GM18511 (cell line): ENCODE measurements at regions not wholly inside any gene's neighbourhood (a gene's known extent, or its start where the extent isn't known, plus 50 kb on each side); places are given as distances from the start of the nearest gene placed in this dataset.

Source experiments
- ATAC-seq: cut with Tn5 transposase; IDR thresholded peaks from one replicate; pipeline ENCODE4 v1.9.1; 2021; ENCODE audit warnings: mild to moderate bottlenecking, moderate library complexity; ENCODE audit not compliant: unreplicated experiment

- no peak for ATAC-seq
Observed at GRCh38 chr11:130638033-130638432, 189.6 kb downstream of the ADAMTS15 start.

GRCh38 chr11:130638624-130639023 is 190.2 kb downstream of the ADAMTS15 start:
- ATAC-seq, result no peak

DNA sequence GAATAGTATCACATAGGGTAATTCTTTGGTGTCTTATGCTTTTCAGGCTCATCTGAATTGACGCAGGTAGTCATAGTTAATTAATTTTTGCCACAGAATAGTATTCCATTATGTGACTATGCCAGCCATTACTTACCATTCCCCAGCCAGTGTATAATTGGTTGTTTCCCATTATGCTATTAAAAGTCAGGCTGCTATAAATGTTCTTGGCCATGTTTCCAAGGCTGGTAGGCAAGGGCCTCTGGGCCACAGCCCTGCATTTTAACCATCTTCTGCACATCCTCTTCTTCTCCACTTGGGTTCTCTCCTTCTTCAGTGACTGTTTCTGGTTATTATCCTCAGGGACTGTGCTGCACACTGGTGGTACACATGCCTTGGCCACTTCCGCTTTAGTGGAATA is 190.9 kb downstream of the ADAMTS15 start:
- no peak for ATAC-seq

GRCh38 chr11:130640526-130640925 is 192.1 kb downstream of the ADAMTS15 start:
- no peak for ATAC-seq

GRCh38 chr11:130641876-130642275 is 193.4 kb downstream of the ADAMTS15 start:
- ATAC-seq, result no peak

DNA sequence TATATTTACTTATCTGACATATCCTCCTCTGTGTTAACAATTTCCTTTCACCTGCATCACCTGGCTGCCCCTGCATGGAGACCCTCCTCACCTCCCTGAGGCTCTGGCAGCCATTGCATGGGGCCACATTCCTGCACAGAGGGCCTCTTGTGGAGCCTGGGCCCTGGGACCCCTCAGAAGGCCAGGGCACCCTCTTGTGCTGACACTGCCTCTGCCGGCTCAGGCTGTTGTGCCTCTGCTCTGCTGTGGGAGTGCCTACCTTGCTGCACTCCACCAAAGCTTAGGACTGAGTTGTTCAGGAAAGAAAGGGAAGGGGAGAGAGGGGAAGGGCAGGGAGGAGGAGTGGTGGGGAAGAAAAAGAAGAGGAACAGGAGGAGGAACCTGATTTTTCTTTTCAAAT is 194.5 kb downstream of the ADAMTS15 start:
- ATAC-seq, result no peak

- no peak for ATAC-seq
Observed at GRCh38 chr11:130644187-130644586, 195.7 kb downstream of the ADAMTS15 start.

- no peak for ATAC-seq
Observed at GRCh38 chr11:130645164-130645842, 196.9 kb downstream of the ADAMTS15 start.

DNA sequence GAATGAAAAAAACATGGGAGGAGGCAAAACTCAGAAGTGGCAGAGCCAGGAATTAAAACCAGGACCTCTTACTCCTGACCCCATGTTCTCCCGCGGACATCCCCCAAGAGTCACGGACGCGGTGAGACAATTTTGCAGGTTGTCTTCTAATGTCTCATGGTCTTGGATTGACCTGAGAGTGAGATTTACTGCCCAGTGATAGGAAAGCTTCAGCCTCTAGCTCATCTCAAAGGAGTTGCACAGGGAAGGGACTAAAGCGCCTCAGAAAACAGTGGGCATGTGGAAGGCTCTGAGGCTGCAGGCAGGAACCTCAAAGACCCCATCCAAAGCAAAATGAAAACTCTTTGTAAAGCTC is 197.4 kb downstream of the ADAMTS15 start:
- ATAC-seq, result no peak

DNA sequence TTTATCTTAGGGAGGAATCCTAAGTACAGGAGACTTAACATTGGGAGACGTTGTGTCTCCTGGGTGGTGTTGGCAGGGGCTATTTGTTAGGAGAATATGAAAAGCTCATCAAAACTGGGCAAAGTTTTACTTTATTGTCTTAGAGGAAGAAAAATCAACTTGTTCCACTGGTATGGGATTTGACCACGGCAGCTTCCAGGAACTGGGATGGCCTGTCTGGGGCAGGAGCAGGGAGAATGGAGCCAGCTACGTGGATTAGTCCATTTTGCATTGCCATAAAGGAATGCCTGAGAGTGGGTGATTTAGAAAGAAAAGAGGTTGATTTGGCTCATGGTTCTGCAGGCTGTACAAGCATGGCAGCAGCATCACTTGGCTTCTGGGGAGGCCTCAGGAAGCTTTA is 198.4 kb downstream of the ADAMTS15 start:
- no peak for ATAC-seq

DNA sequence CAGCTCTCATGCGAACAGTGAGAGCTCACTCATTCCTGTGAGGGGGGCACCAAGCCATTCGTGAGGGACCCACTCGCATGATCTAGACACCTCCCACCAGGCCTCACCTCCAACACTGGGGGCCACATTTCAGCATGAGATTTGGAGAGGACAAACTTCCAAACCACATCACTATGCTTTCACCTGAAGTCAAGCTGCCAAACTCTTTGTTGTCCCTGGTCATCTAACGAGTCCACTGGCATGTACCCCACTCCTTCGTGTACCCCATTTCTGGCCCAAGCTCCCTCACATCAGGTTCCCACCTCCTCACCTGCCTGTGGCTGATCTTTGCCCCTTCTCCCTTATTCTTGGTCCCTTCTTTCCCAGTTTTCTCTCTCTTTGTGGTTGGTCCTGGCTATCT is 198.9 kb downstream of the ADAMTS15 start:
- ATAC-seq, result no peak

DNA sequence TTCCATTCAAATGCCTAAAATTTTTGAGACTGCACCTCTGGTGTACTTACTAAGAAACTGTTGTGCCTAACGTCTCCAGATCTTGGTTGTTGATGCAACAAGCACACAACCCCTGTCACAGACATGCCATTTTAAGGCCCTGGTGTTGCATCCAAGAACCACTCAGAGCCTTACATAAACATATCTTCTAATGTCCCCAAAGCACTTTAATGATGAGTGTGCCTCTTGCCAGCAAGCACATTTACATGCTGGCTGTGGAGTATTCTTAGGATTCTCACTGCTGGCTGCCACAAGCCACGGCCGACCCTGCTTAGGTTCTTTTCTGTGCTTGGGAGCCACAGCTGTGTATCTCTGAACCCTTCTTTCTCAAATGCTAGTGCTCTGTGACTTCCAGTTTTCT is 201.4 kb downstream of the ADAMTS15 start:
- no peak for ATAC-seq

GRCh38 chr11:130650456-130651030 is 202.1 kb downstream of the ADAMTS15 start:
- ATAC-seq, result no peak

DNA sequence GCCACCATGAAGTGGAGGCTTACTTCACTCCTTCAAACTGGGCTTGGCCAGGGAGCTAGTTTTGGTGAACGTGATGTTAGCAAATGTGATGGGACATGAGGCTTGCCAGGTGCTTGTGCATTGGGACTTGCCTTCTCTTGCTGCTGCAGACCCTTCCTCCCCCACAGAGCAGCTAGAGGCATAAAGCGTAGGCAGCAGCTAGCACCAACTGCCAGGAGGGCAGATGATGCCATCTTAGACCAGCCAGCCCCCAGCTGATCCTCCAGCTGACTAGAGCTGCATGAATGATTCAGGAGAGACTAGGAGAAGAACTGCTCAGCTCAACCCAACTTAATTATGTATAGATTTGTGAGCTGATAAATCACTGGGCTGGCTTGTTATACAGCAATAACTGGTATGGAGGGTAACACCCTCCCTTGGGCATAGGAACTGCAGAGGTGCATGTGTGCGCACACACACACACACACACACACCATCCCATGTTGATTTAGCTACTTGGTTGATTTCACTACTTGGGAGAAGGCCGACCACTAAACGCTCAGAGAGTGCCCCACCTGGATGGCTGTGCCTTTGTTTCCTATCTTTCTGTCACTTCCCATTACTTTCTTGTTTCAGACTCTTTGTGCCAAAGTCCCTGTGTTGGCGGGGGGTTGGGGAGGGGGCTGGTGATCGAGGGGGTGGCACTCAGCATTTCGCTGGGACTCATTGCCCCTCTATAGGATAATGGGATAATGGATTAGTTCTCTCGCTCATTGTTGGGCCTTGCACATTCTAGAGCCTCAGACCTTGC is 202.8 kb downstream of the ADAMTS15 start:
- no peak for ATAC-seq

- ATAC-seq, result no peak
Observed at GRCh38 chr11:130652671-130653335, 204.4 kb downstream of the ADAMTS15 start.

DNA sequence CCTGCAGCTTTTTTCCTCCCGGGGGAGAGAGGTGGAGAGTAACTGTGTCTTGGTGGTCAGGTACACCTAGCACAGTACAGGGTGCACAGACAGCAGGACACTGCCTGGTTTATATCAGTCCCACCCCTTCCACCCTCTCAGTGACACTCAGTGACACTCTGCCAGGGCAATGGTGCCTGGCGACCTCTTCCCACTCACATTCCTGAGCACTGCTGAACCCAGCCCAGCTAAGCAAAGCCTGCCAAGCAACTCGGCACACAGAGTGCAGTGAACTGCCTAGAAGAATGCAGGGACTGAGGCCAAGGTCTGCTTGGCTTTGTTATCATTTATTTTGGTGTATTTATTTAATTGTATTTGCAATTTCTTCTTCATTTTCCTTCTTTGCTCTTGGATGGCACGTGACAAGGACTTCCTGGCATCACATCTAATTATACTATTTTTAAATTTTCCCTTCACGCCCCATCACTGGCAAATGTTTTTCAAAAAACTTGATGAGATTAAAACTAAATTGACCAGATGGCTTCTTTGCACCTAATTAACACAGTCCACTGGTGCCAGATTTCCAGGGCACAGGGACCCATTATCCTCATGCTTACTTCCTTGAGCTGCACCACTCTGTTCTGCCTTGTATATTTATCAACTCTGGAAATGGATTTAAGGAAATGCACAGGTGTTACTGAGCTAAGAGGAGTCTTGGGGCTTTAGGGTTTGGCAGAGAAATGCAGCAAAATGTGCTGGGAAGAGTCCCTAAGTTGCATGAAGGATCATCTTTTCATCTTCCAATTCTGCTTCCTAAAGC is 205.6 kb downstream of the ADAMTS15 start:
- no peak for ATAC-seq

DNA sequence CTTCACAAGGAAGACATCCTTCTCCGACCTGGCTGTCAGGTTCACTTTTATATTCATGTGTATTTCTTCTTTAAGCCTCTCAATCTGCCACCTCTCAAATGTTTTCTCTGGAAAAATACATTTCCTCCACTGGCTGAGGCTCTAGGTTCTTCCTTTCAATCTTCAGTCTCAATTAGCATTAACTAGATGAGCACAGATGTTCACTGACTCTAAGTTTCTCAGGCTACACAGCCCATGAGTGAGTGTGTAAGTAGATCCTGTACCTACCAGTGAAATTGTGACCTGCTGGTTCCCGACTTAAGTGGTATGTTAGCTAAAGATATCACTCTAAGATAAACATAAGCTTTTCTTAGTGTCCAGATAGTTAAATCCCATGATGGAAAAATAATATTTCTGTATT is 206.9 kb downstream of the ADAMTS15 start:
- no peak for ATAC-seq

DNA sequence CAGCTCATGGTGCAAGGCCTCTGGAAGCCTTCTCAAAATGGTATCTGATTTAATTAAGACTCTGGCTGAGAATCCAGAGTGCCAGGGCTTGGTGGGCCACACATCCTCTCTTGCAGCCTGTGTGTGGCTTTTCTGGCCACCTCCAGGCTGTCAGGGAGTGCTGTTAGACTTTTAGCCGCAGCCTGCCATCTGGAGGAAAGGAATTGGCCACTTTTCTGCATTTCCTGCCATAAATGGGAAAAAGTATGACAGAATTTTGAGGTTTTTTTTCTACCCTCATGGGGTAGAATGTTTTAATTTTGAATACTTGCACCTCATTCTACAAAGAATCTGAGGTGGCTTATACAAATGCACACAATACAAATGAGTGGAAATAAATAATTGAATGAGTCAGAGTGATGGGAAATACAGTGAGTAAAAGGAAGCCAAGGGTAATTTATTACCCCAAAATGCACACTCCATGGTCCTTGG is 218.4 kb downstream of the ADAMTS15 start:
- no peak for ATAC-seq

- ATAC-seq, result no peak
Observed at GRCh38 chr11:130668751-130669150, 220.3 kb downstream of the ADAMTS15 start.

DNA sequence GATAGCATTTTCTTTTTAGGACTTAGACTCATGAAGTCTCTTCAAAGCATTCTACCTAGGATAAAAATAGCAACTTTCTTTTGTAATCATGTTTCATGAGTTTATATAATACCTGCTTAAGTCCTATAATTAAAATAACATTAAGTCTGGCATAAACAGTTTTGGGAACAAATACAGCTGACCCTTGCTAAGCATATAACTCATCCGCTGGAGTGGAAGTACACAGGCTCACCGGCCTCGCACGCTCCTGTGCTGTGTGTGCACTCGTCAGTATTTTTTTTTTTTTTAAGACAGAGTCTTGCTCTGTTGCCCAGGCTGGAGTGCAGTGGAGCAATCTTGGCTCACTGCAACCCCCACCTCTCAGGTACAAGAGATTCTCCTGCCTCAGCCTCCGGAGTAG is 221.8 kb downstream of the ADAMTS15 start:
- no peak for ATAC-seq
